ENCODE measurements at regions not wholly inside any gene's neighbourhood (a gene's known extent, or its start where the extent isn't known, plus 50 kb on each side); places are given as distances from the start of the nearest gene placed in this dataset.

- H3K27ac ChIP-seq (ENCODE audit: low read depth, low read length), result no peak overlapping the region
- H3K9ac ChIP-seq (ENCODE audit: low read depth in 1 of 2, low read length in 2 of 2), result no peak overlapping the region
- H3K4me3 ChIP-seq (ENCODE audit: low read depth in 1 of 2, low read length in 2 of 2), result no peak overlapping the region
- H3K9me3 ChIP-seq (ENCODE audit: control insufficient read depth in 1 of 2, low read length in 2 of 2), result no peaks in the 10 kb centered on the region
- H3K27me3 ChIP-seq (ENCODE audit: control insufficient read depth in 1 of 2, insufficient read depth in 2 of 2, low read length in 2 of 2), result peaks cover 0 to 4% of the 10 kb centered on the region in 2 donors
- H3K36me3 ChIP-seq (ENCODE audit: control insufficient read depth in 1 of 2, insufficient read depth in 2 of 2, low read length in 2 of 2), result no peaks in the 10 kb centered on the region
- peaks cover 0 to 17% of the 10 kb centered on the region in 2 donors for H3K4me1 ChIP-seq (ENCODE audit: control insufficient read depth in 1 of 2, insufficient read depth in 2 of 2, low read length in 2 of 2)
These were observed 152.7 kb upstream of the DAB2 start for GRCh38 chr5:39577529-39577928.

GRCh38 chr5:39570403-39571027 is 145.7 kb upstream of the DAB2 start:
- H3K4me3 ChIP-seq (ENCODE audit: low read depth in 1 of 2, low read length in 2 of 2), result no peak overlapping the region
- no peak overlapping the region for H3K9ac ChIP-seq (ENCODE audit: low read depth in 1 of 2, low read length in 2 of 2)

DNA sequence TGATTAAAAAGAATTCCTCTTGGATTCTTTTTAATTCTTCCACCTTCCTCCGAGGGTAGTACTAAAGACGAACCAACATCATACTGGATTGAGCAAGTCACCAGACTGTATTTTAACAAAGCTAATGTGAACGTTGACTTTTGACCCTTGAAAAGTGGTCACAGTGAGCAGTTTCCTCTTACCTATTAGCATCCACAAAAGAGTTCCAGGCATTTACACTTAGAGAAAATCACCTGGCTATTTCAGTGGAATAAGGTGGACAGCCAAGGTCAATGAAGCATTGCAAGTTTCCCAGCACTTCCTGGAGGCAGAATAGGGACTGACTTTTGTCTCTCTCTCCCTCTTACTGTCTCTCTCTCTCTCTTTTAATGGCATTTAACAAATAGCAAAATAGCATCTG is 145.1 kb upstream of the DAB2 start:
- Histone ChIP-seq H3K27me3 (ENCODE audit: control insufficient read depth in 1 of 2, insufficient read depth in 2 of 2, low read length in 2 of 2) (peaks cover 0 to 4% of the 10 kb centered on the region in 2 donors), H3K27ac (ENCODE audit: low read depth, low read length) (no peak overlapping the region), H3K36me3 (ENCODE audit: control insufficient read depth in 1 of 2, insufficient read depth in 2 of 2, low read length in 2 of 2) (no peaks in the 10 kb centered on the region), H3K4me1 (ENCODE audit: control insufficient read depth in 1 of 2, insufficient read depth in 2 of 2, low read length in 2 of 2) (peaks cover 0 to 6% of the 10 kb centered on the region in 2 donors), H3K4me3 (ENCODE audit: low read depth in 1 of 2, low read length in 2 of 2) (no peak overlapping the region), H3K9me3 (ENCODE audit: control insufficient read depth in 1 of 2, low read length in 2 of 2) (no peaks in the 10 kb centered on the region), H3K9ac (ENCODE audit: low read depth in 1 of 2, low read length in 2 of 2) (no peak overlapping the region)

More at GRCh38 chr5:39570403-39571027, 145.7 kb upstream of the DAB2 start:
- peaks cover 0 to 4% of the 10 kb centered on the region in 2 donors for H3K27me3 ChIP-seq (ENCODE audit: control insufficient read depth in 1 of 2, insufficient read depth in 2 of 2, low read length in 2 of 2)
- H3K27ac ChIP-seq (ENCODE audit: low read depth, low read length), result no peak overlapping the region
- H3K4me1 ChIP-seq (ENCODE audit: control insufficient read depth in 1 of 2, insufficient read depth in 2 of 2, low read length in 2 of 2), result peaks cover 0 to 6% of the 10 kb centered on the region in 2 donors
- H3K9me3 ChIP-seq (ENCODE audit: control insufficient read depth in 1 of 2, low read length in 2 of 2), result no peaks in the 10 kb centered on the region
- no peaks in the 10 kb centered on the region for H3K36me3 ChIP-seq (ENCODE audit: control insufficient read depth in 1 of 2, insufficient read depth in 2 of 2, low read length in 2 of 2)

GRCh38 chr5:39566891-39567290 is 142.1 kb upstream of the DAB2 start:
- Histone ChIP-seq H3K36me3 (ENCODE audit: control insufficient read depth in 1 of 2, insufficient read depth in 2 of 2, low read length in 2 of 2) (no peaks in the 10 kb centered on the region), H3K27ac (ENCODE audit: low read depth, low read length) (no peak overlapping the region), H3K4me1 (ENCODE audit: control insufficient read depth in 1 of 2, insufficient read depth in 2 of 2, low read length in 2 of 2) (peaks cover 0 to 6% of the 10 kb centered on the region in 2 donors), H3K27me3 (ENCODE audit: control insufficient read depth in 1 of 2, insufficient read depth in 2 of 2, low read length in 2 of 2) (no peaks in the 10 kb centered on the region), H3K4me3 (ENCODE audit: low read depth in 1 of 2, low read length in 2 of 2) (no peak overlapping the region), H3K9me3 (ENCODE audit: control insufficient read depth in 1 of 2, low read length in 2 of 2) (no peaks in the 10 kb centered on the region), H3K9ac (ENCODE audit: low read depth in 1 of 2, low read length in 2 of 2) (no peak overlapping the region)

DNA sequence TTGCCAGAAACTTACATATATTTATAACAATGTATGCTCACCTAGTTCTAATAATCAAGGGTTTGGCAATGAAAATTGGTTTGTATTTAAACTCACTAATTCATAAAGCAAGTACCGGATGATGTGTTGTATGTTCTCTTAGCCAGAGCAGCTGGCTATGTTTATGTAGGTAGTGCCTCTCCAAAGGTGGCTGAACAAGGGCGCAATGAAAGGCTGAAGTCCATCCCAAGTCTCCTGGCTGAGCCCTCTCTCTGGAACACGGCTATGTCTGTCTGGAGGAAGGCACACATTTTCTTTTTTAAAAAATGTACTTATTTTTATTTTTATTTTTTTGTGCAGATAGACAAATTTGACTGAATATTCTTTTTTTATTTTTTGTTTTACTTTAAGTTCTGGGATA is 141.2 kb upstream of the DAB2 start:
- H3K9ac ChIP-seq (ENCODE audit: low read depth in 1 of 2, low read length in 2 of 2), result no peak overlapping the region
- no peaks in the 10 kb centered on the region for H3K9me3 ChIP-seq (ENCODE audit: control insufficient read depth in 1 of 2, low read length in 2 of 2)
- H3K27ac ChIP-seq (ENCODE audit: low read depth, low read length), result no peak overlapping the region
- no peak overlapping the region for H3K4me3 ChIP-seq (ENCODE audit: low read depth in 1 of 2, low read length in 2 of 2)
- no peaks in the 10 kb centered on the region for H3K27me3 ChIP-seq (ENCODE audit: control insufficient read depth in 1 of 2, insufficient read depth in 2 of 2, low read length in 2 of 2)
- peaks cover 0 to 6% of the 10 kb centered on the region in 2 donors for H3K4me1 ChIP-seq (ENCODE audit: control insufficient read depth in 1 of 2, insufficient read depth in 2 of 2, low read length in 2 of 2)
- no peaks in the 10 kb centered on the region for H3K36me3 ChIP-seq (ENCODE audit: control insufficient read depth in 1 of 2, insufficient read depth in 2 of 2, low read length in 2 of 2)

- H3K4me3 ChIP-seq (ENCODE audit: low read depth in 1 of 2, low read length in 2 of 2), result no peak overlapping the region
- no peaks in the 10 kb centered on the region for H3K9me3 ChIP-seq (ENCODE audit: control insufficient read depth in 1 of 2, low read length in 2 of 2)
- no peaks in the 10 kb centered on the region for H3K4me1 ChIP-seq (ENCODE audit: control insufficient read depth in 1 of 2, insufficient read depth in 2 of 2, low read length in 2 of 2)
- no peak overlapping the region for H3K9ac ChIP-seq (ENCODE audit: low read depth in 1 of 2, low read length in 2 of 2)
- H3K27me3 ChIP-seq (ENCODE audit: control insufficient read depth in 1 of 2, insufficient read depth in 2 of 2, low read length in 2 of 2), result no peaks in the 10 kb centered on the region
- H3K27ac ChIP-seq (ENCODE audit: low read depth, low read length), result no peak overlapping the region
- no peaks in the 10 kb centered on the region for H3K36me3 ChIP-seq (ENCODE audit: control insufficient read depth in 1 of 2, insufficient read depth in 2 of 2, low read length in 2 of 2)
These were observed 136.6 kb upstream of the DAB2 start for GRCh38 chr5:39561421-39561820.

DNA sequence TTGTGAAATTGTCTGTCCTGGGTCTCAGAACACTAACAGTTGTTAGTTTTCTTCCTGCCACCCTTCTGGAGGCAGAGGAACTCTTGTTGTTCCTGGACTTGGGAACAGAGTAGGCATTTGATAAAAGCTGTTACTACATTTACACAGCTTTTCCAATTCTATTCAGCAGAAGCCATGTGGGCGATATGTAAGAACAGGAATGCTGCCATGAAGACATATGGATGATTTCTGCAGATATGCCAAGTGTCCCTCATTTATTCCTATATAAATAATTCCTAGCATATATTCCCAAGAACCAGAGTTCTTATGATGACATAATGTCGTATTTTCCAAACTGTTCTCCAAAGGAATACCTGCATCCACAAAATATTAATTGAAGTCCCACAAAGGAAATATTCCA is 135.9 kb upstream of the DAB2 start:
- H3K36me3 ChIP-seq (ENCODE audit: control insufficient read depth in 1 of 2, insufficient read depth in 2 of 2, low read length in 2 of 2), result no peaks in the 10 kb centered on the region
- no peaks in the 10 kb centered on the region for H3K4me1 ChIP-seq (ENCODE audit: control insufficient read depth in 1 of 2, insufficient read depth in 2 of 2, low read length in 2 of 2)
- H3K4me3 ChIP-seq (ENCODE audit: low read depth in 1 of 2, low read length in 2 of 2), result no peak overlapping the region
- no peak overlapping the region for H3K9ac ChIP-seq (ENCODE audit: low read depth in 1 of 2, low read length in 2 of 2)
- H3K27me3 ChIP-seq (ENCODE audit: control insufficient read depth in 1 of 2, insufficient read depth in 2 of 2, low read length in 2 of 2), result no peaks in the 10 kb centered on the region
- H3K27ac ChIP-seq (ENCODE audit: low read depth, low read length), result no peak overlapping the region
- no peaks in the 10 kb centered on the region for H3K9me3 ChIP-seq (ENCODE audit: control insufficient read depth in 1 of 2, low read length in 2 of 2)

DNA sequence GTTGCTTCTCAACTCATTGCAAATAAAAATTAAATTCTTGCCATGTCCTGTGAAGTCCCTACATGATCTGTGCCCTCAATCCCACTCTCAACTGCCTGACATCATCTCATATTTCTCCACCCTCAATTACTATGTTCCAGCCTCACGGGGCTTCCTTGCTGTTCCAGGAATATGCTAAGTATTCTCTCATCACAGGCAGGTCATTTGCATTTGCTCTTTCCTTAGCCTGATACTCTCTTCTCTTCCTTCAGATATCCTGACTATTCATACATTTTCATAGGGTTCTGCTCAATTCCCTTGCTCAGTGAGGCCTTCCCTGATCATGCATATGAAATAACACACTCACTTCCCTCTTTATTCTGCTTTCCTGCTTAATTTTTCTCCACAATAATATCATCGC is 135.1 kb upstream of the DAB2 start:
- Histone ChIP-seq H3K27ac (ENCODE audit: low read depth, low read length) (no peak overlapping the region), H3K4me1 (ENCODE audit: control insufficient read depth in 1 of 2, insufficient read depth in 2 of 2, low read length in 2 of 2) (no peaks in the 10 kb centered on the region), H3K9ac (ENCODE audit: low read depth in 1 of 2, low read length in 2 of 2) (no peak overlapping the region), H3K4me3 (ENCODE audit: low read depth in 1 of 2, low read length in 2 of 2) (no peak overlapping the region), H3K27me3 (ENCODE audit: control insufficient read depth in 1 of 2, insufficient read depth in 2 of 2, low read length in 2 of 2) (no peaks in the 10 kb centered on the region), H3K36me3 (ENCODE audit: control insufficient read depth in 1 of 2, insufficient read depth in 2 of 2, low read length in 2 of 2) (no peaks in the 10 kb centered on the region), H3K9me3 (ENCODE audit: control insufficient read depth in 1 of 2, low read length in 2 of 2) (no peaks in the 10 kb centered on the region)

DNA sequence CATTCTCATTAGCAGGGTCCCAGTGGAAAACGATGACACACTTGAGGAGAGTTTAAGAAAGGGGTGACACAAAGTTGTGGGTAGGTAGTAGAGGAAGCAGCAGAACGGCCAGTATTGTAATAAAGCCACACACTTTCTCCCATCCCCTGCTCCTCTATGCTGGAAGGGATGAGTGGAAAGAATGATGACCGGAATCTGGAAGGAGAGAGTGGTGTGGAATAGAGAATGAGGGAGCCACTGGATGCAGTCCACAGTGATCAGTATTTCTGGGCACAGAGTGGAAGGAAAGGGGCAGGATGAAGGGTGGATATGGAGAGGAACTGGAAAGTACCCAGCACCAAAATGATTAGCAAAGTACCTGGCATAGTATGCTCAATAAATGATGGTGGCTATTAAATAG is 133.8 kb upstream of the DAB2 start:
- Histone ChIP-seq H3K27ac (ENCODE audit: low read depth, low read length) (no peak overlapping the region), H3K9me3 (ENCODE audit: control insufficient read depth in 1 of 2, low read length in 2 of 2) (no peaks in the 10 kb centered on the region), H3K9ac (ENCODE audit: low read depth in 1 of 2, low read length in 2 of 2) (no peak overlapping the region), H3K36me3 (ENCODE audit: control insufficient read depth in 1 of 2, insufficient read depth in 2 of 2, low read length in 2 of 2) (no peaks in the 10 kb centered on the region), H3K27me3 (ENCODE audit: control insufficient read depth in 1 of 2, insufficient read depth in 2 of 2, low read length in 2 of 2) (no peaks in the 10 kb centered on the region), H3K4me1 (ENCODE audit: control insufficient read depth in 1 of 2, insufficient read depth in 2 of 2, low read length in 2 of 2) (no peaks in the 10 kb centered on the region), H3K4me3 (ENCODE audit: low read depth in 1 of 2, low read length in 2 of 2) (no peak overlapping the region)

DNA sequence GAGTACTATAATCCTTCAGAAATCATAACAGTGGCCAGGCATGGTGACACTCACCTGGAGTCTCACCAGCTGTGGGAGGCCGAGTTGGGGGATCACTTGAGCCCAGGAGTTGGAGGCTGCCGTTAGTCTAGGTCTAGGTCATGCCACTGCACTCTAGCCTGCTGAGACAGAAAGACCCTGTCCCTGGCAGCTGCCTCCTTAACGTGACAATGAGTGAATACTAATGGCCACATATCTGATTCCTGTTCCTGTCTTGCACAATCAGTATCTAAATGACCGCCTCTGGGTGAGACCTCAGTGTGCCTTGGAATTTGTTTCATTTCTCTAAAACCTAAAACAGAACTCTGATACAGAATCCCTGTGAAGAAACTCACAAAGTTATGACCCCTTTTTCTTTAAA is 131.0 kb upstream of the DAB2 start:
- H3K9me3 ChIP-seq (ENCODE audit: control insufficient read depth in 1 of 2, low read length in 2 of 2), result no peaks in the 10 kb centered on the region
- no peak overlapping the region for H3K9ac ChIP-seq (ENCODE audit: low read depth in 1 of 2, low read length in 2 of 2)
- no peaks in the 10 kb centered on the region for H3K27me3 ChIP-seq (ENCODE audit: control insufficient read depth in 1 of 2, insufficient read depth in 2 of 2, low read length in 2 of 2)
- H3K36me3 ChIP-seq (ENCODE audit: control insufficient read depth in 1 of 2, insufficient read depth in 2 of 2, low read length in 2 of 2), result no peaks in the 10 kb centered on the region
- H3K4me3 ChIP-seq (ENCODE audit: low read depth in 1 of 2, low read length in 2 of 2), result no peak overlapping the region
- no peak overlapping the region for H3K27ac ChIP-seq (ENCODE audit: low read depth, low read length)
- no peaks in the 10 kb centered on the region for H3K4me1 ChIP-seq (ENCODE audit: control insufficient read depth in 1 of 2, insufficient read depth in 2 of 2, low read length in 2 of 2)
